GM21367 (cell line): ENCODE measurements at regions not wholly inside any gene's neighbourhood (a gene's known extent, or its start where the extent isn't known, plus 50 kb on each side); places are given as distances from the start of the nearest gene placed in this dataset.

Experiments
- ATAC-seq: cut with Tn5 transposase; IDR thresholded peaks from one replicate; pipeline ENCODE4 v1.9.1; 2021; ENCODE audit not compliant: unreplicated experiment

- ATAC-seq: no peak
Observed at GRCh38 chr3:168534761-168535160, 439.0 kb upstream of the GOLIM4 start.

GRCh38 chr3:168533600-168533999 is 437.9 kb upstream of the GOLIM4 start:
- ATAC-seq: no peak

DNA sequence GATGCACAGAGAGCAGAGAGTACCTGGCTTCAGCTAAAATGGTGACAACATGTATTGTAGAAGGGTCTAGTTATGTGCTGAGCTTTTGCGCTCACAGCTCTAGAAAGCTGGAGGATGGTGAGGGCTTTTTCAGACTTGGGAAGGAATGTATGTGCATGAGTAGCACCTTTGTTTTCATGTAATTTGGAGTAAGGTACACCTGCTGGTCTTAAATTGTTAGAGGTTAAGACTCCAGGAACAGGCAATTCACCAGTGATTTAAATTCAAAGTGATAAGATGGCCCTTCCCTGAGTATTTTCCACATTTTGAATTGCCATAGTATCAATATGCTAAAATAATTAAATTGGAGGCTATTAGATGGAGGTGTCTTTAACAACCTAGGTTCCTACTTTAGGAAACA is 436.4 kb upstream of the GOLIM4 start:
- no peak for ATAC-seq

DNA sequence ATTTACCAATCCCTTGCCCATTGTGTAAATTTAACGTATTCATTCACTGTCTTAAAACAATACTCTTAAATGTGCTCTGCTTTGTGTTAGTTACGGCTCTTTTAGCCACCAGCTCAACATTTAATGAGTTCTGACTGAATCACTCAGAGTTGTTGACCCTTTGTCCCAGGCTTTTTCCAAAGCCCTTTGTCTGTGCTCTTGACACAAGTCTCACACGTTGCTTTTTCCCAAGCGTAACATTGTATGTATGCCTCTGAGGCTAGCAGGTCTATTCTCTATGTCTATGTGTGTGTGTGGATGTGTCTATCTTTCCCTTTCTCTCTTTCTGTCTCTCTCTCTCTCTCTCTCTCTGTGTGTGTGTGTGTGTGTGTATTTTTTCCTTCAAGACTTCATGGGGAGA is 435.4 kb upstream of the GOLIM4 start:
- ATAC-seq: no peak

DNA sequence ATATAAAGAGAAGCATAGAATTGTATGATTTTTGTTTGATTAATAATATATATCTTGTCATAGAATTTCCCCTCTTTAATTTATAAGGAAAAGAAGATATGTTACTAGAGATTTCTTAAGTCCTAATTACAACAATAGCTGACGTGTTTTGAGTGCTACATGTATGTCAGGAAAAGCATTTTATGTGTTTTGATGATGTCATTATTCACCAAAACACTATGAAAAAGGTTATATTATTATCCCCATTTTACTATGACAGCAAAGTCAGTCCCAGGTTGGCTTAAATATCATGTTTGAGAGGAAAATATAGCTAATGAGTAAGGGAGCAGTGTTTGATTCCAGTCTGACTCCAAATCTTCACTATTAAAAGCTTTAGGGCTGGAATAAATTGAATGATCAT is 428.4 kb upstream of the GOLIM4 start:
- ATAC-seq: no peak

DNA sequence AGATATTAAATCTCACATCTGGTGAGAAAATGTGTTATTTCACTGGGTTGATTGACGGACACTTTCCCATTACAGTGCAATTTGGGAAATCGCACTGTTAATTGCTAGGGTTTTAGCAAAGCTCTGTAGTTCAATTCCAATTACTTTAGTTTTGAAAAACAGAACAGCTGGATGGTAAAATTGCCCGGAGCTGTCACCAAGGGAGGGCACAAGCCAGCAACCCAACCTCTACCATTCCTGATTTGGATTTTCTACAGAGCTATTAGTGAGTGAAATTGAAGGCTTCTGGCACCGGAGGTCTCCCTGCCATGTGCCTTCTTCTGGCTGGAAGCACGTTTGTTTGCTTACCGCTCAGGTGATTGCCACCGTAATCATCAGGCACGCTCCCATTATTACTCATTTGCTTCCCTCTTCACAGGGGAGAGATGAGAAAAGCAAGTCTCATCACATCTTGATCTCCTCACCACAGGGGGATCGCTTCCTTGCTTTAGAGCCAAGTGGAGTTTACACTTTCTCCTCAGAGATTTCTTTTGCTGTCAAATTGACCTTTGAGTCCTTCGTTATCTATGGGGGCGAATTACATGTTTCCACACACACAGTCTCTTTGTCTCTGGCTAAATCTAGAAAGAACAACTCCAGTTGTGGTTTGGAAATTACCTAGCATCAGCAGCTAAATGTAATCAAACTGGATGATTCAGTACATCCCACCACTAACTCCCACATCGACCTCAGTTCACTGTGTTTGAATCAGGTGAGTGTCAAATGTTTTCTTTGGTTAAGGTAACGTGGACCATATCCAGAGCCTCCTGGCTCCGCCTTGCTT is 421.7 kb upstream of the GOLIM4 start:
- no peak for ATAC-seq

GRCh38 chr3:168514252-168514651 is 418.5 kb upstream of the GOLIM4 start:
- ATAC-seq: no peak

DNA sequence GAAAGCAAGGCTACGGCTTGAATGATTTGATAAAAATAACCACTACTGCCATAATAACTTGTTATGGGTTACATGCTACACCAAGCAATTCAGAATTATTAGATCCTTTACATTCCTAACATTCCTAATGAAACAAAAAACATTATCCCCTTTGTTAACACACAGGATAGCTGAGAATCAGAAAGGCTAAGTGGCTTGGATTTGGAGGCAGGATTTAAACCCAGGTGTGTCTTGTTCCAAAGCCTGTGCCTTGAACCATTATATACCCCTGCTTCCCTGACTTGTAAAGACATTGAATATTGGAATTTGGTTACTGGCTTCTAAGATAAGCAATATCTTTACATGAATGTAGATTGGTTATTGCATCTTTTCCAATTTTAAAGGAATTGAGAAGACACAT is 417.1 kb upstream of the GOLIM4 start:
- no peak for ATAC-seq

DNA sequence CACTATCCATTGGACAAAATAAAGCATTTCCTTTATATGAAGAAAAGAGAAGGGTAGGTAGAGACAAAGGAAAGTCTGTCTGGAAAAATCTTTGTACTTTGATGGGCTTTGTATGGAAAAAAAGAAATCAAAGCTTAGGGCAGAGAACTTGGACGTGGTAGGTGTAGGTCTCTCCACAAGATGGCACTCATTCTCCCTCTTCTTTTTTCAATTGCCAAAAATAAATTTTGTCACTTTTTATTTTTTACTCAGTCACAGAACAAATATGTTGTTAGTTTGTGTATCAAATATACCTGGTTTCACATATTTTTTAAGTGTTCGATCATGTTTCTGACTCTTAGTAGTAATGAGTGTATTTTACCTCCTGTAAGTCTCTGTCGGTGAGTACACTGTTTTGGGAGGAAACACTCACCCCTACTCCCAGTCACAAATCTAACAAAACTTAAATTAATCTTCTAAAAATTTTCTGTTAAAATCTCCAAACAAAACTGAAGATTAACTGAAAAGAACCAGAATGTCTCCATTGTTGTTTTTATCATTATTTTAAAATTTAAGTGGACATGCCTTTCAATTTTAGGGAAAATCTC is 415.8 kb upstream of the GOLIM4 start:
- ATAC-seq: no peak

DNA sequence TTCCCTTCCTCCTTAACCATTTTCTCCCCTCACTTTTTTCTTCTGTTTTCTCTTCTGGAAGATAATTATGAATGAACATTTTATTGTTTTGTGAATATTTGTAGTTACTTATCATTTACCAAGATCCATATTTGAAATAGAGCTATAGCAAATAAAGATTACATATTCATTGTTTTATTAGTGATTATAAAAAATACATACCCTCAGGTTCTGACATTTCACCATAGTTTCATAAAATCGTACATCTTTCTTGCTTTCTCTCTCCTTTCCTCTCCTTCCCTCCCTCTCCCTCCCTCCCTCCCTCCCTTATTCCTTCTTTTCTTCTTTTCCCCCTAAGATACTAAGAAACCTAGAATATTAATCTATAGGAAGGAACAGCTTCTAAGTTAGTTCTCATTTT is 410.9 kb upstream of the GOLIM4 start:
- ATAC-seq: no peak

- no peak for ATAC-seq
Observed at GRCh38 chr3:168501570-168501969, 405.8 kb upstream of the GOLIM4 start.

DNA sequence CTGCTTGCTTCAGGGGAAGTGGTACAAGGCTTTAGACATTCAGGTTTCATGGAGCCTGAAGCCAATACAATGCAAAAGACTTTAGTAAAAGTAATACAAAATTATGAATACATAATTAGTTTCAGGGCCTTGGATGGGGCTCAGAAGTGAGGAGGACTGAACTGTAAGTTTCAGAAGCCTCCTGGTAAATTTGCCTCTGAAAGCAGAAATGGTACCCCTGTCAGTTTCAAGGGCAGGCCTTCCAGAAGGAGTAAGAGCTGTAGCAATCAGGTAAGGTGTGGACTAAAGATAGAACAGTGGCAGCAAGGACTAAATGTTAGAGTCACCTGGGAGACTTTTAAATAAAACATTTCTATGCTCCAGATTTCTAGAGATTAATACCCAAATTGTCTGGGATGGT is 402.5 kb upstream of the GOLIM4 start:
- ATAC-seq: no peak

GRCh38 chr3:168497741-168498140 is 402.0 kb upstream of the GOLIM4 start:
- no peak for ATAC-seq

GRCh38 chr3:168497183-168497582 is 401.5 kb upstream of the GOLIM4 start:
- no peak for ATAC-seq

DNA sequence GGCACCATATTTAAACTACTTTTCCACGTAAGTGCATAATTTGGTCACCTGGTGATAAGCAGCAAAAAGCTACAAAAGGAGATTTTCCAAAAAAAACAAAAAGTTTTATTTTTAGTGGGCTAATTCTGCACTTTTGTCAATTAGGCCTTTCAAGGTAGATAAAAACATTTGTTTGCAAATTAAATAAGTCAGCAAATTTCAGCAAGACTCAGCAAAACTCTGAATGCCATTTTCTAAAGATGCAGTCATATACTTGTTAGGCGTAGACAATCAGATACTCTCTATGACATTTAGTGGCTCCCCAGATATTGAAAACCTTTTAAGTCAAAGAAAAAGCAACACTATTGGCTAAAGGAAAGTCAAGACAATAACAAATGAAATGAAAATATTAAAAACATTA is 400.2 kb upstream of the GOLIM4 start:
- no peak for ATAC-seq

DNA sequence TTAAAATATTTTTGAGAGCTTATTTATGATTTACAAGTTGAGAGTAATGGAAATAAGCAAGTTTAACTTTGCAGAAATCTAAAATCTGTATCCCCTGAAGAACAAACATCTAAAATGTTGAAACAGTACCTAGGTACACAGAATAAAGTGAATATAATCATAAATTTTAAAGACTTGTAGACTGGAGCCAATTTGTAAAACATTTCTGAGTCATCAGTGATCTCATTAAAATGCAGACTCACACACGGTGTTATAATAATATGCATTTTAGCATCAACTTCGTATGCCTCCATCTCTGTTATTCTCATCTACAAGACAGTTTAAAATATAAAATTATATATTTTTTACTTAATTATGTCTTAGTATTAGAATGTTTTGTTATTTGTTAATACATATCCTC is 399.5 kb upstream of the GOLIM4 start:
- no peak for ATAC-seq

DNA sequence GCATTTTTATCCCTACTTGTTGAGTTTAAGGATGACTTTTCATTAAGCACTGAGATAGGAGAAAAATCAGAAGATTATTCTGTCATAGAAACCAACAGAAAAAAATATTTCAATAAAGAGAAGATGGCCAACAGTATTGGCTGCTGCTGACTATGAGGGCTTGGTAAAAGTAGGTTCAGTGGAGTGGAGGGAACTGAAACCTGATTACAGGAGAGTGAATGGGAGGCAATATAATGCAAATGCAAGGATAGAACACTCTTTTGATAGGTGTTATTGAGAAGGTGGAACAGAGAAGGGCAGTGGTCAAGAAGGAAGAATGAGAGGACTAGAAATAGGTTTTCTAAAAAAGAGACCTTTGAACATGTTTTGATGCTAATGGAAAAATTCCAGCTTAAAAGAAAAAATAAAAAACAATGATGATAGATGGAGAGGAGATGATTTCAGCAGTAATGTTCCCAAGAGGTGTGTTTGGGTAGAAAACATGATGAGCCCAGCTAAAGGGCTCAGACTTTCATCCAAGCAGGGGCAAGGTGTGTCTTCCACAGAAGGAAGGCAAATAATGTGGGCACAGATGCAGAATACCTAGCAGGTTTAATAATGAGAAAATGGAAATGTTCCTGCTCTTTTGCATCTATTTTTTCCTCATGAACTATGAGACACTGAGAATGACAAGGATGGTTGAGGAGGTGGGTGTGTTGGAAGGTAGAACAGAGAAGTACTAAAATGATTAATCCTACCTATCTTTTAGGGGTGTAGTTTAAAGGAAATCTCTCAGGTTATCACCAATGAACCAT is 397.9 kb upstream of the GOLIM4 start:
- no peak for ATAC-seq

- ATAC-seq: no peak
Observed at GRCh38 chr3:168490981-168491380, 395.3 kb upstream of the GOLIM4 start.

DNA sequence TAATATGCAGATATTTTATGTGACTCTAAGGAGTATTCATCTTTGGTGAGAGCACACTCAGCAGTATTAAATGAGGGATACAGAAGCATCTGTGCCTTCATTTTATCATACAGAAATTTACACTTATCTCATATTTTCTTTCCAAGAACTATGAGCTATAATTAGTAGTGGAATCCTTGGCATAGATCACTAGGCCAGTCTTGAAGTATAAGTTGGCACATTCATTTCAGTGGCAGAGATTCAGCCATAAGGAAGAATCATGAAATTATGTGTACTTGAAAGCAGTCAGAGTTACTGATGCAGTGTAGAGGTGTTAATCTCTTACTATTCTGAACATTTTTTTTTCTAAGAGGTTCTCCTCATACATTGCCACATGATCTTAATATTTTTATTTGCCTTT is 393.6 kb upstream of the GOLIM4 start:
- no peak for ATAC-seq

DNA sequence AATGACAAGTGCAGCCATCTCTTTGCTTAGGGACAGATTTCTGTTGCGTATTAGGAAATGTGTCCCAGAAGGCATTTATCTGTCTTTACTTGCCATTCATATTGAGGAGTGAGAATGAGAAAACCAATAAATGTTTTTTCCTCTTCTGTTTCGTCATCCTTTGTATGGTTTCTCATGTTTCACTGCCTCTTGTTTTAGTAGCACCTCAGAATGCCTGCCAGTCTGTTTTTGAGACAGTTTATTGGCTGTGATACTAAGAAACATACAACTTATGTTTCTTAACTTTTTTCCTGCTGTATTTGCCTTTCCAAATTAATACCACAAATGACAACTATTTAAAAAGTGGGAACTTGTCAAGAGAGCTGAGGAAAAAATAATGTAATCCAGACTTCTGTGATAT is 390.2 kb upstream of the GOLIM4 start:
- ATAC-seq: no peak

DNA sequence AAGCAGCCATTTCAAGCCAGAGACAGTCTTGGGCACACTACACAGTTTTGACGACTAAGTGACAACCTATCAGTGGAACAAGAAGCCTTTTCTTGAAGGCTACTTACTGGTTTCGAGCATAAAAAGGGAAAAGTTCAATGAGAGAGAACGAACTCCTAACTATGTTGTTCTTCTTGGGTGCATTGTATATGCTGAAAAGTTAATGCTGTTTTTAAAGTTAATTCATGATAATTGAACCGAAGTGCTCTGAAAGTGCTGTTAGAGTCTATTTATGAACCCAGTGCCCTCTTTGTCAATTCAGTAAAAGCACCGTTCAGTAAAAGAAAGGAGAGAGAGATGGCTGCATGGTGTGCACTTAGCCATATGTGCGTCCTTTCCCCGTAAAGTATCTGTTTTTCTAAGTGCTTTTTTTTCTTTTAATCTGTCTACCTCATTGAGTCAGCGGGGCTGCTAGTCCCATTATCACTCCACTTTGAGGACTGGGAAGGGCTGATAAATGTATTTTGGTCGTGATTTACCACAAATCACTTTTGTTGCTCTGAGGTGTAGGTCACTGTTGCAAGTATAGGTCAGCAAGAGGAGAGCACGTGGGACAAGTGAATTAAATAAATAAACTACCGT is 380.7 kb upstream of the GOLIM4 start:
- ATAC-seq: no peak

GRCh38 chr3:168475704-168476103 is 380.0 kb upstream of the GOLIM4 start:
- ATAC-seq: no peak
